Keratinocyte (primary cell): ENCODE measurements at regions not wholly inside any gene's neighbourhood (a gene's known extent, or its start where the extent isn't known, plus 50 kb on each side); places are given as distances from the start of the nearest gene placed in this dataset.
A peak's percentile ranks its signal among the peaks of the same experiment; 100 is the strongest.

Experiments used
- DNase-seq: peaks from one replicate; pipeline ENCODE4 v3.0.0-alpha.2; 2011; ENCODE audit warnings: low read depth, missing footprints, low spot score
- FAIRE-seq: peaks from 2 replicates; lab custom pipeline; 2011; peaks lifted over from hg19 to GRCh38; lab: Jason Lieb, UNC
- H2AFZ ChIP-seq: 2 replicates; pipeline ENCODE4 v1.6.0; 2012; ENCODE audit warnings: low read length, control low read depth, inconsistent platforms; ENCODE audit not compliant: control insufficient read depth
- H3K27ac ChIP-seq: 2 replicates; pipeline ENCODE4 v1.5.1; 2011; ENCODE audit warnings: low read length; ENCODE audit not compliant: control insufficient read depth, insufficient read depth
- H3K27me3 ChIP-seq: 3 replicates; pipeline ENCODE4 v1.6.0; 2011; ENCODE audit warnings: low read length; ENCODE audit not compliant: control insufficient read depth, insufficient read depth; ENCODE audit errors: extremely low read depth
- H3K36me3 ChIP-seq, 2 experiments: 2 replicates in 1 of 2; 3 replicates in 1 of 2; pipeline ENCODE4 v1.5.1; 2011; ENCODE audit warnings: low read length in 2 of 2, mild to moderate bottlenecking in 1 of 2; ENCODE audit not compliant: control insufficient read depth in 2 of 2, insufficient read depth in 2 of 2; ENCODE audit errors: extremely low read depth in 1 of 2
- H3K4me1 ChIP-seq: 3 replicates; pipeline ENCODE4 v1.5.1; 2011; ENCODE audit warnings: low read length; ENCODE audit not compliant: control insufficient read depth, insufficient read depth; ENCODE audit errors: extremely low read depth
- H3K4me2 ChIP-seq: 3 replicates; pipeline ENCODE4 v1.6.0; 2011; ENCODE audit warnings: low read depth, low read length; ENCODE audit not compliant: control insufficient read depth, insufficient read depth; ENCODE audit errors: extremely low read depth
- H3K4me3 ChIP-seq, 3 experiments: fragments of 200-600 bp in 1 of 3; sonication (generic) in 1 of 3; 2 replicates in 2 of 3; 3 replicates in 1 of 3; pipeline ENCODE4 v1.5.1; 2011 to 2016; ENCODE audit warnings: low read length in 3 of 3, mild to moderate bottlenecking in 3 of 3, control low read depth in 2 of 3, inconsistent platforms in 1 of 3, low read depth in 1 of 3, mixed read lengths in 1 of 3, mixed run types in 1 of 3, moderate library complexity in 1 of 3; ENCODE audit not compliant: control insufficient read depth in 2 of 3, insufficient read depth in 2 of 3; ENCODE audit errors: extremely low read depth in 1 of 3
- H3K79me2 ChIP-seq: 2 replicates; pipeline ENCODE4 v1.6.0; 2012; ENCODE audit warnings: low read length; ENCODE audit not compliant: control insufficient read depth, insufficient read depth
- H3K9ac ChIP-seq: 3 replicates; pipeline ENCODE4 v1.6.0; 2011; ENCODE audit warnings: low read length; ENCODE audit not compliant: control insufficient read depth, insufficient read depth; ENCODE audit errors: extremely low read depth
- H3K9me1 ChIP-seq: 3 replicates; pipeline ENCODE4 v1.6.0; 2011; ENCODE audit warnings: low read length; ENCODE audit not compliant: control insufficient read depth, insufficient read depth; ENCODE audit errors: extremely low read depth
- H3K9me3 ChIP-seq: 2 replicates; pipeline ENCODE4 v1.5.1; 2012; ENCODE audit warnings: low read depth, low read length; ENCODE audit not compliant: control insufficient read depth
- H4K20me1 ChIP-seq: 3 replicates; pipeline ENCODE4 v1.6.0; 2011; ENCODE audit warnings: low read length; ENCODE audit not compliant: control insufficient read depth, insufficient read depth; ENCODE audit errors: extremely low read depth
- CTCF ChIP-seq, 3 experiments: IDR thresholded peaks in 1 of 3; conservative IDR thresholded peaks in 1 of 3; optimal IDR thresholded peaks in 1 of 3; 2 replicates in 2 of 3; 3 replicates in 1 of 3; pipeline versions ENCODE3 to v1.5.1; 2011; ENCODE audit warnings: low read length in 3 of 3, mild to moderate bottlenecking in 3 of 3, moderate library complexity in 2 of 3, control low read depth in 1 of 3, inconsistent platforms in 1 of 3; ENCODE audit not compliant: insufficient read depth in 2 of 3; ENCODE audit errors: extremely low read depth in 1 of 3
- EZH2 ChIP-seq: IDR thresholded peaks from one replicate; pipeline ENCODE4 v1.6.1; 2012; ENCODE audit warnings: inconsistent platforms, mild to moderate bottlenecking, low read length, moderate library complexity
- dilution Hi-C: fragments of 300-500 bp; cut with MboI; formaldehyde crosslinking; loops from one replicate; pipeline ENCODE4 v1.7.0; 2020; ENCODE audit warnings: low sequenced_read_pairs; ENCODE audit not compliant: extremely low pct_ligation_motif_present

- dilution Hi-C loops: no loop called here
- Histone ChIP-seq H3K27ac (no peak overlapping the region), H3K9ac (no peak overlapping the region), H3K79me2 (no peaks in the 10 kb centered on the region), H3K9me1 (no peaks in the 10 kb centered on the region), H3K4me2 (no peak overlapping the region), H3K27me3 (no peaks in the 10 kb centered on the region), H3K4me1 (no peaks in the 10 kb centered on the region), H4K20me1 (no peaks in the 10 kb centered on the region), H3K4me3 (no peak overlapping the region), H2AFZ (no peak overlapping the region), H3K36me3 (no peaks in the 10 kb centered on the region), H3K9me3 (no peaks in the 10 kb centered on the region)
- FAIRE-seq (peak; percentile 34), DNase-seq (no peak)
- TF ChIP-seq CTCF (optimal IDR thresholded peaks at IDR 0.05 in 1 of 3, IDR thresholded peaks at IDR 0.05 in 1 of 3, conservative IDR thresholded peaks at IDR 0.05 in 1 of 3; ENCODE audit: extremely low read depth in 1 of 3, insufficient read depth in 2 of 3, low read length in 3 of 3): no peak
- TF ChIP-seq EZH2: no peak
Measured at GRCh38 chr13:50685491-50685890, 158.0 kb downstream of the DLEU7 start.

GRCh38 chr13:50685956-50686355, 157.5 kb downstream of the DLEU7 start:
- TF ChIP-seq EZH2: no peak
- TF ChIP-seq CTCF (optimal IDR thresholded peaks at IDR 0.05 in 1 of 3, IDR thresholded peaks at IDR 0.05 in 1 of 3, conservative IDR thresholded peaks at IDR 0.05 in 1 of 3; ENCODE audit: extremely low read depth in 1 of 3, insufficient read depth in 2 of 3, low read length in 3 of 3): no peak
- no peaks in the 10 kb centered on the region for H4K20me1 ChIP-seq
- DNase-seq: no peak
- H3K36me3 ChIP-seq: no peaks in the 10 kb centered on the region
- no peak overlapping the region for H3K27ac ChIP-seq
- H3K79me2 ChIP-seq: no peaks in the 10 kb centered on the region
- H3K9ac ChIP-seq: no peak overlapping the region
- no peaks in the 10 kb centered on the region for H3K9me3 ChIP-seq
- H3K27me3 ChIP-seq: no peaks in the 10 kb centered on the region
- H2AFZ ChIP-seq: no peak overlapping the region
- dilution Hi-C loops: no loop called here
- H3K4me1 ChIP-seq: no peaks in the 10 kb centered on the region
- no peaks in the 10 kb centered on the region for H3K9me1 ChIP-seq
- no peak for FAIRE-seq
- no peak overlapping the region for H3K4me2 ChIP-seq
- H3K4me3 ChIP-seq: no peak overlapping the region
